Thyroid gland (tissue), 4 donors: ENCODE measurements at regions not wholly inside any gene's neighbourhood (a gene's known extent, or its start where the extent isn't known, plus 50 kb on each side); places are given as distances from the start of the nearest gene placed in this dataset.

ENCODE experiments used
- CTCF ChIP-seq, 6 experiments: fragments of 200-600 bp in 3 of 6; fragments of 450-650 bp in 3 of 6; sonication (generic) in 3 of 6; IDR thresholded peaks; one replicate each; pipeline ENCODE4 v1.5.1; 2016 to 2019; ENCODE audit warnings: antibody characterized with exemption in 6 of 6, mild to moderate bottlenecking in 2 of 6, inconsistent platforms in 1 of 6, moderate library complexity in 1 of 6
- POLR2A ChIP-seq, 2 donors: fragments of 450-650 bp; IDR thresholded peaks; one replicate each; pipeline ENCODE4 v1.6.1; 2017; ENCODE audit warnings: antibody characterized with exemption in 2 of 2, mild to moderate bottlenecking in 2 of 2, moderate library complexity in 1 of 2

GRCh38 chr6:74073999-74074398, 378.0 kb downstream of the CD109 start:
- TF ChIP-seq POLR2A (IDR thresholded peaks at IDR 0.05) (no peak), CTCF (IDR thresholded peaks at IDR 0.05) (no peak)
